ENCODE measurements at regions not wholly inside any gene's neighbourhood (a gene's known extent, or its start where the extent isn't known, plus 50 kb on each side); places are given as distances from the start of the nearest gene placed in this dataset.
A peak's percentile ranks its signal among the peaks of the same experiment; 100 is the strongest.

DNA sequence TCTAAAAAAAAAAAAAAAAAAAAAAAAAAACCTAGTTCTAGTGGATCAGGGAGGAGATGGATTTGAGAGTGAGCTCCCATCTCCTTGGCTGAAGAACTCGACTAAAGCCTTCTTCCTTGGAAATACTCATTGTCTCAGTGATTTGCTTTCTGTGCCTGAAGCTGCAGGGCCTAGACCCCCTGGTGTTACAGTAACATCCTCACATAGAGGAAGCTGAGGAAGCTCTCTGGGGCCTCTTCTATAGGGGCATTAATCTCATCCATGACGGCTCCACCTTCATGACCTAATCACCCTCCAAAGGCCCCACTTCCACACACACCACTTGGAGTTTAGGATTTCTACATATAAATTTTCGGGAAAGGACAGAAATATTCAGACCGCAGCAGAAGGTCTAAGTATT, 95.9 kb upstream of the ETS2 start:
- Histone ChIP-seq H3K27me3 (ENCODE audit: insufficient read depth, low read length) (peaks cover 35% of the 10 kb centered on the region), H4K20me1 (ENCODE audit: insufficient read depth, low read length) (no peaks in the 10 kb centered on the region), H2AFZ (ENCODE audit: low read length) (no peak overlapping the region), H3K4me1 (ENCODE audit: insufficient read depth, low read length) (no peaks in the 10 kb centered on the region), H3K4me2 (ENCODE audit: insufficient read depth, low read length) (no peak overlapping the region), H3K9me3 (ENCODE audit: low read depth, low read length) (no peaks in the 10 kb centered on the region), H3K27ac (ENCODE audit: low read depth, low read length) (no peak overlapping the region), H3K4me3 (ENCODE audit: insufficient read depth, low read length) (no peak overlapping the region), H3K36me3 (ENCODE audit: insufficient read depth, low read length) (no peaks in the 10 kb centered on the region), H3K79me2 (ENCODE audit: insufficient read depth, low read length) (no peaks in the 10 kb centered on the region)
- no peak for DNase-seq (ENCODE audit: insufficient read length, low spot score, missing footprints)
- no peak for TF ChIP-seq CTCF (IDR thresholded peaks at IDR 0.05; ENCODE audit: extremely low read depth, low read depth, low read length)

GRCh38 chr21:38712071-38712470, 93.7 kb upstream of the ETS2 start:
- H3K9me3 ChIP-seq (ENCODE audit: low read depth, low read length) = no peaks in the 10 kb centered on the region
- no peaks in the 10 kb centered on the region for H3K79me2 ChIP-seq (ENCODE audit: insufficient read depth, low read length)
- no peaks in the 10 kb centered on the region for H3K36me3 ChIP-seq (ENCODE audit: insufficient read depth, low read length)
- H3K27me3 ChIP-seq (ENCODE audit: insufficient read depth, low read length) = peaks cover 27% of the 10 kb centered on the region
- peak; percentile 72 for TF ChIP-seq CTCF (IDR thresholded peaks at IDR 0.05; ENCODE audit: extremely low read depth, low read depth, low read length)
- H3K4me3 ChIP-seq (ENCODE audit: insufficient read depth, low read length) = no peak overlapping the region
- H2AFZ ChIP-seq (ENCODE audit: low read length) = no peak overlapping the region
- H4K20me1 ChIP-seq (ENCODE audit: insufficient read depth, low read length) = no peaks in the 10 kb centered on the region
- H3K27ac ChIP-seq (ENCODE audit: low read depth, low read length) = no peak overlapping the region
- peak; percentile 83 for DNase-seq (ENCODE audit: insufficient read length, low spot score, missing footprints)
- peaks cover under 1% of the 10 kb centered on the region for H3K4me1 ChIP-seq (ENCODE audit: insufficient read depth, low read length)
- H3K4me2 ChIP-seq (ENCODE audit: insufficient read depth, low read length) = no peak overlapping the region

DNA sequence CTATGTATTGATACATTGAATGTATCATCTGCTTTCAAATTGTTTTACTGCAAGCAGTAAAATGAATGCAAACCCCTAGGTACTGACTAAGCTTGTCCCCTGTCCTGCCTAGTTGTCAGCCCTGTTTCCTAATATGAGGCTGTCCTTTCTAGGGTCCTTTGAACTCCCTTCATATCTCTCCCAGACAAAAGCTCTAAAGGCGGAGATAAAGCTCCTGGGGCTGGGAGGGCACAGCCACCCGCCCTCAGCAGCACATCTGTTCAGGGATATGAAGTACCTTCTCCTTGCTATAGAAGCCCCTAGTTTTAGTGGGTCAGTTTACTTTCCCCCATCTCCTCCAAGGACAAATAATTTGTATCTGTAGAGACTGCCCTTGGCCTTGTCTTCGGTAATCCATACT, 93.1 kb upstream of the ETS2 start:
- H3K27me3 ChIP-seq (ENCODE audit: insufficient read depth, low read length) = peaks cover 27% of the 10 kb centered on the region
- H3K4me2 ChIP-seq (ENCODE audit: insufficient read depth, low read length) = no peak overlapping the region
- TF ChIP-seq CTCF (IDR thresholded peaks at IDR 0.05; ENCODE audit: extremely low read depth, low read depth, low read length) = no peak
- H3K9me3 ChIP-seq (ENCODE audit: low read depth, low read length) = no peaks in the 10 kb centered on the region
- H3K36me3 ChIP-seq (ENCODE audit: insufficient read depth, low read length) = no peaks in the 10 kb centered on the region
- no peaks in the 10 kb centered on the region for H4K20me1 ChIP-seq (ENCODE audit: insufficient read depth, low read length)
- no peak overlapping the region for H3K4me3 ChIP-seq (ENCODE audit: insufficient read depth, low read length)
- no peaks in the 10 kb centered on the region for H3K79me2 ChIP-seq (ENCODE audit: insufficient read depth, low read length)
- DNase-seq (ENCODE audit: insufficient read length, low spot score, missing footprints) = peak; percentile 43
- no peak overlapping the region for H2AFZ ChIP-seq (ENCODE audit: low read length)
- no peak overlapping the region for H3K27ac ChIP-seq (ENCODE audit: low read depth, low read length)
- peaks cover 2% of the 10 kb centered on the region for H3K4me1 ChIP-seq (ENCODE audit: insufficient read depth, low read length)

GRCh38 chr21:38714039-38714817, 91.5 kb upstream of the ETS2 start:
- Histone ChIP-seq H3K4me3 (ENCODE audit: insufficient read depth, low read length) (no peak overlapping the region), H3K4me2 (ENCODE audit: insufficient read depth, low read length) (no peak overlapping the region), H3K27ac (ENCODE audit: low read depth, low read length) (no peak overlapping the region), H3K9me3 (ENCODE audit: low read depth, low read length) (no peaks in the 10 kb centered on the region), H4K20me1 (ENCODE audit: insufficient read depth, low read length) (no peaks in the 10 kb centered on the region), H3K4me1 (ENCODE audit: insufficient read depth, low read length) (peaks cover 2% of the 10 kb centered on the region), H2AFZ (ENCODE audit: low read length) (no peak overlapping the region), H3K27me3 (ENCODE audit: insufficient read depth, low read length) (peaks cover 22% of the 10 kb centered on the region), H3K36me3 (ENCODE audit: insufficient read depth, low read length) (no peaks in the 10 kb centered on the region), H3K79me2 (ENCODE audit: insufficient read depth, low read length) (no peaks in the 10 kb centered on the region)
- DNase-seq (ENCODE audit: insufficient read length, low spot score, missing footprints) = no peak
- no peak for TF ChIP-seq CTCF (IDR thresholded peaks at IDR 0.05; ENCODE audit: extremely low read depth, low read depth, low read length)

Measured in osteoblast (primary cell).